Upper lobe of left lung (tissue), 6 donors: ENCODE measurements at regions not wholly inside any gene's neighbourhood (a gene's known extent, or its start where the extent isn't known, plus 50 kb on each side); places are given as distances from the start of the nearest gene placed in this dataset.

Experiments
- ATAC-seq, 2 donors: fragments of 200-7000 bp; cut with Tn5 transposase; one replicate each; pipeline ENCODE4 v1.9.1; 2022; ENCODE audit warnings: mild to moderate bottlenecking in 2 of 2, moderate library complexity in 2 of 2; ENCODE audit not compliant: low FRiP score in 2 of 2
- DNase-seq, 2 donors: peaks; one replicate each; pipeline ENCODE4 v3.0.0-alpha.2; 2019 to 2020
- H3K27ac ChIP-seq, 4 donors: fragments of 200-600 bp; sonication (generic); one replicate each; pipeline ENCODE4 v1.5.1; 2016 to 2019
- H3K27me3 ChIP-seq, 4 donors: fragments of 200-600 bp; sonication (generic); one replicate each; pipeline ENCODE4 v1.5.1; 2017 to 2019
- H3K36me3 ChIP-seq, 4 donors: fragments of 200-600 bp; sonication (generic); one replicate each; pipeline ENCODE4 v1.5.1; 2016 to 2019
- H3K4me1 ChIP-seq, 4 donors: fragments of 200-600 bp; sonication (generic); one replicate each; pipeline ENCODE4 v1.5.1; 2018 to 2019
- H3K4me3 ChIP-seq, 4 donors: fragments of 200-600 bp; sonication (generic); one replicate each; pipeline ENCODE4 v1.5.1; 2017 to 2019; ENCODE audit warnings: mild to moderate bottlenecking in 2 of 4, moderate library complexity in 1 of 4
- H3K9me3 ChIP-seq, 4 donors: fragments of 200-600 bp; sonication (generic); one replicate each; pipeline ENCODE4 v1.5.1; 2018 to 2019
- EP300 ChIP-seq, 4 donors: sonication (generic); formaldehyde crosslinking; IDR thresholded peaks; one replicate each; pipeline ENCODE4 v1.5.1; 2017; ENCODE audit warnings: antibody characterized with exemption in 4 of 4, control low read depth in 2 of 4
- POLR2A ChIP-seq, 4 donors: fragments of 450-650 bp; IDR thresholded peaks; one replicate each; pipeline ENCODE4 v1.5.1; 2016 to 2017; ENCODE audit warnings: antibody characterized with exemption in 4 of 4, mild to moderate bottlenecking in 2 of 4
- POLR2AphosphoS5 ChIP-seq, 2 donors: sonication (generic); formaldehyde crosslinking; IDR thresholded peaks; one replicate each; pipeline ENCODE4 v1.5.1; 2017; ENCODE audit warnings: antibody characterized with exemption in 2 of 2
- WGBS, 2 donors: methylation state at CpG; one replicate each; pipeline ENCODE4 v1.1.5; 2017 to 2018; 5-methylcytosine and 5-hydroxymethylcytosine counted together
- TF ChIP-seq, protein P1 (sequence below), 6 experiments: fragments of 450-650 bp in 4 of 6; fragments of 200-600 bp in 2 of 6; sonication (generic) in 2 of 6; IDR thresholded peaks; one replicate each; pipeline ENCODE4 v1.5.1; 2016 to 2019; ENCODE audit warnings: antibody characterized with exemption in 6 of 6
- donor health status: DM: no; HTN: no; CAD: no; lungs with moderate emphysema.
- donor health status: DM: no; HTN: yes; CAD: no; lungs with severe emphysema.

DNA sequence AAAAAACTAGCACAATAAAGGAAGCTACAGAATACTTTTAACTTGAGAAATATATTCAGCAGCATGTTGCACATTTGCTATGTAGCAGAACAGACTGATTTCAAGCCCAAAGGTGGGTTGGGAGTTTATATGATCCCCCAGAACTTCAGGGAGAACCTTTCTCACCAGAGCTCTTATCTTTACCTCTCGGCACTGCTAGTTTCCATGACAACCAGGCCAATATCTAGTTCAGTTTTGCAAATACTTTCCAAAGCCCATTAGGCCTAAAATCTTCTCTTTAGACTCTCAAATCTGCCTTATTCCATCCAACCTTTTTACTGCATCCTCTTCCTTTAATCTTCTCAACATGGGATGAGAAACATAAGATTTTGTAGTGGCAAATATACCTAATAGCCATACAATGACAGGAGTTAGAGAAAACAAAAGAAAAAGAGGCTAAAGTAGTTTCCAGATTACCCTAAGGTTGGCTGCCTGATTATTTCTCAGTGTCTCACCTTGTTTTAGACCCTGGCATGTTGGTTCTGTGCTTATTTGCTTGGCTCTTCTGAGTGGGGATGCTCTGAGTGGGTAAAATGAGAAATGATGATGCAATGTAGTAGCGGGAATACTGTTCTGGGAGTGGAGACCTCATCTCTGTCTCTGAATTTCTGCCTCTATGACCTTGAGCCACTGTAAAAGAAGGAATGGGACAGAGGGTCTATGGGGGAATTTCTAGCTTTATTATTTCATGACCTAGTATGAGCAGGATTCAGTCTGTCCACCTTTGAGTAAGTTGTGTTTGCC is 427.6 kb upstream of the STXBP6 start:
- Histone ChIP-seq H3K4me3 (no peak overlapping the region), H3K4me1 (no peaks in the 10 kb centered on the region), H3K36me3 (no peaks in the 10 kb centered on the region), H3K9me3 (no peaks in the 10 kb centered on the region), H3K27me3 (no peaks in the 10 kb centered on the region), H3K27ac (no peak overlapping the region)
- DNase-seq (no peak), ATAC-seq (no peak)
- 62 to 72% methylated on average over 2 of the region's 2 CpGs for WGBS, 2 donors
- no peak for TF ChIP-seq EP300 (IDR thresholded peaks at IDR 0.05)
- no peak for TF ChIP-seq POLR2A (IDR thresholded peaks at IDR 0.05)
- TF ChIP-seq, protein P1, sequence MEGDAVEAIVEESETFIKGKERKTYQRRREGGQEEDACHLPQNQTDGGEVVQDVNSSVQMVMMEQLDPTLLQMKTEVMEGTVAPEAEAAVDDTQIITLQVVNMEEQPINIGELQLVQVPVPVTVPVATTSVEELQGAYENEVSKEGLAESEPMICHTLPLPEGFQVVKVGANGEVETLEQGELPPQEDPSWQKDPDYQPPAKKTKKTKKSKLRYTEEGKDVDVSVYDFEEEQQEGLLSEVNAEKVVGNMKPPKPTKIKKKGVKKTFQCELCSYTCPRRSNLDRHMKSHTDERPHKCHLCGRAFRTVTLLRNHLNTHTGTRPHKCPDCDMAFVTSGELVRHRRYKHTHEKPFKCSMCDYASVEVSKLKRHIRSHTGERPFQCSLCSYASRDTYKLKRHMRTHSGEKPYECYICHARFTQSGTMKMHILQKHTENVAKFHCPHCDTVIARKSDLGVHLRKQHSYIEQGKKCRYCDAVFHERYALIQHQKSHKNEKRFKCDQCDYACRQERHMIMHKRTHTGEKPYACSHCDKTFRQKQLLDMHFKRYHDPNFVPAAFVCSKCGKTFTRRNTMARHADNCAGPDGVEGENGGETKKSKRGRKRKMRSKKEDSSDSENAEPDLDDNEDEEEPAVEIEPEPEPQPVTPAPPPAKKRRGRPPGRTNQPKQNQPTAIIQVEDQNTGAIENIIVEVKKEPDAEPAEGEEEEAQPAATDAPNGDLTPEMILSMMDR (IDR thresholded peaks at IDR 0.05), result no peak
- no peak for TF ChIP-seq POLR2AphosphoS5 (IDR thresholded peaks at IDR 0.05)

DNA sequence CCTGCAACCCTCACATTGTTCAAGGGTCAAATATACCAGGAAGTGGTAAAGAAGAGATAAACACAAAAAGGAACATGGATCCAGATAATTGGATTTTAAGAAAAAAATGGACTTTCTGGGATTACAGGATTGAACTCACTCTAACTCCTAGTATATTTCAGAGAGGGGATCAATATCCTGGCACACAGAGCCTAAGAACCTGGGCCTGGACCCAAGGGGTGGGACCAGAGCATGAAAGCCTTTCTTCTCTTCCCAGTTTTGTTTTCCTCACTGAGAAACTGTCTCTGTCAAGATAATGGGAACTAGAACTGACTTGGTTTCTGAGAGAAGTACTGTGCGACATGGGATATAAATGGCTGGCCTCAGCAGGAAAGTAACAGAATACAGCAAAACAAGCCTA is 422.8 kb upstream of the STXBP6 start:
- TF ChIP-seq POLR2AphosphoS5 (IDR thresholded peaks at IDR 0.05) (no peak), POLR2A (IDR thresholded peaks at IDR 0.05) (no peak), EP300 (IDR thresholded peaks at IDR 0.05) (no peak)
- TF ChIP-seq, protein P1 (IDR thresholded peaks at IDR 0.05), result no peak
- H3K9me3 ChIP-seq, result no peaks in the 10 kb centered on the region
- no peak overlapping the region for H3K4me3 ChIP-seq
- H3K27ac ChIP-seq, result no peak overlapping the region
- ATAC-seq (no peak), DNase-seq (no peak)
- H3K27me3 ChIP-seq, result no peaks in the 10 kb centered on the region
- WGBS, 2 donors, result 97 to 100% methylated on average over 1 of the region's 1 CpG
- H3K36me3 ChIP-seq, result no peaks in the 10 kb centered on the region
- H3K4me1 ChIP-seq, result no peaks in the 10 kb centered on the region

DNA sequence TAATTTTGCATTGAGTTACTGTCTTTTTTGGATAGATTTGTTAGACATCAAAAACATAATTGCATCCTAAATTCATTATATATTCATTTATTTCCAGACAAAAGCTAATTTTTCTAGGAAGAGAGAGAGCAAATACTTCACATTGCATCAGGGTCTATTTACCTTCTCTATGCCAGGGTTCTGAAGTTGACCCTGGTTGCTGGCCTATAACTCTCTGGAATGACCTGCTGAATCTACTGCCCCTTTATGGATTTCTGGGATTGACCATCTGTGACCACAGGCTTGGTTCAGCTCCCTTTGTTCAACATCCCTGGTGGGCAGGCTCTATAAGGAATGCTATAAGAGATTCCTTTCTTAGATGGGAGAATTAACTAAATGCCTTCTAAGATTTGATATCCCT is 414.8 kb upstream of the STXBP6 start:
- no peaks in the 10 kb centered on the region for H3K27me3 ChIP-seq
- TF ChIP-seq POLR2A (IDR thresholded peaks at IDR 0.05) (no peak), EP300 (IDR thresholded peaks at IDR 0.05) (no peak), POLR2AphosphoS5 (IDR thresholded peaks at IDR 0.05) (no peak)
- TF ChIP-seq, protein P1 (IDR thresholded peaks at IDR 0.05), result no peak
- H3K9me3 ChIP-seq, result no peaks in the 10 kb centered on the region
- no peak for ATAC-seq
- DNase-seq, result no peak
- no peaks in the 10 kb centered on the region for H3K36me3 ChIP-seq
- H3K4me1 ChIP-seq, result no peaks in the 10 kb centered on the region
- H3K4me3 ChIP-seq, result no peak overlapping the region
- H3K27ac ChIP-seq, result no peak overlapping the region

DNA sequence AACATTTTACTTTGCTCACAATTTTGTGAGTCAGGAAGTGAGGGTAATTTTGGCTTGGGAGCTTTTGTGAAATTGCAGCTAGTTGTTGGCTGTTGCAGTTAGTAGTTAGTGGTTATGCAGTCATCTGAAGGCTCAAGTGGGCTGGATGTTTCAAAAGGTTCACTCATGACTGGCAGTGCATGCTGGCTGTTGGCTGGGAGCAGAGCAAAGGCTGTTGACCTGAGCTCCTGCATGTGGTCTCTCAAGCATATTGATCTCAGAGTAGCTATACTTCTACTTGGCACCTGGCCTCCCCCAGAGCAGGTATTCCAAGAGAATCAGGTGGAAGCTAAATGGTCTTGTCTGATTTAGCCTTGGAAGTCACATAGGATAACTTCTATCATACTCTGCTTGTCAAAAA is 414.1 kb upstream of the STXBP6 start:
- Histone ChIP-seq H3K36me3 (no peaks in the 10 kb centered on the region), H3K9me3 (no peaks in the 10 kb centered on the region), H3K27me3 (no peaks in the 10 kb centered on the region), H3K4me1 (no peaks in the 10 kb centered on the region), H3K4me3 (no peak overlapping the region), H3K27ac (no peak overlapping the region)
- TF ChIP-seq EP300 (IDR thresholded peaks at IDR 0.05) (no peak), POLR2A (IDR thresholded peaks at IDR 0.05) (no peak), POLR2AphosphoS5 (IDR thresholded peaks at IDR 0.05) (no peak)
- TF ChIP-seq, protein P1 (IDR thresholded peaks at IDR 0.05), result no peak
- DNase-seq (no peak), ATAC-seq (no peak)

DNA sequence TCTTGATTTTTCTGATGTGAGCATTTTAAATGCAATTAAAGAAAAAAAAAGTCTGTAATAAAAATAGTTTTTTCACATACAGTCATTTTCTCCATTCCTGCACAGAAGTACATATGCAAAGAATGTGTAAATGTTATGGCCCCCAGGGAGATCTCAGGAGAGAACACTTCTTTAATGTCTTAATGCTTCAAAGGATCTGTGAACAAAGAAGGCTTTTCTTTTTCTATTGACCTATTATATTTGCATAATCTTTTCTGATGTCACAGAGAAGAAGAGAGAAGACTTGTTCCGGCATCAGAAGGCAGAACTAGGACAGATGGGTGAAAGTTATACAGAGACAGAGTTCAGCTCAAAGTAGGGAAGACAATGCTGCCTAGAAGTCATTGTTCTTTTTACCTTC is 413.5 kb upstream of the STXBP6 start:
- ATAC-seq (no peak), DNase-seq (no peak)
- Histone ChIP-seq H3K27ac (no peak overlapping the region), H3K9me3 (no peaks in the 10 kb centered on the region), H3K4me1 (no peaks in the 10 kb centered on the region), H3K4me3 (no peak overlapping the region), H3K27me3 (no peaks in the 10 kb centered on the region), H3K36me3 (no peaks in the 10 kb centered on the region)
- TF ChIP-seq POLR2A (IDR thresholded peaks at IDR 0.05) (no peak), POLR2AphosphoS5 (IDR thresholded peaks at IDR 0.05) (no peak)
- WGBS, 2 donors, result 40 to 71% methylated on average over 1 of the region's 1 CpG
